ENCODE measurements at regions not wholly inside any gene's neighbourhood (a gene's known extent, or its start where the extent isn't known, plus 50 kb on each side); places are given as distances from the start of the nearest gene placed in this dataset.
"Not testable (repeated sequence)": the region's sequence is repeated elsewhere in the genome, so short reads cannot be mapped to it uniquely, and the experiment has no call there.

DNA sequence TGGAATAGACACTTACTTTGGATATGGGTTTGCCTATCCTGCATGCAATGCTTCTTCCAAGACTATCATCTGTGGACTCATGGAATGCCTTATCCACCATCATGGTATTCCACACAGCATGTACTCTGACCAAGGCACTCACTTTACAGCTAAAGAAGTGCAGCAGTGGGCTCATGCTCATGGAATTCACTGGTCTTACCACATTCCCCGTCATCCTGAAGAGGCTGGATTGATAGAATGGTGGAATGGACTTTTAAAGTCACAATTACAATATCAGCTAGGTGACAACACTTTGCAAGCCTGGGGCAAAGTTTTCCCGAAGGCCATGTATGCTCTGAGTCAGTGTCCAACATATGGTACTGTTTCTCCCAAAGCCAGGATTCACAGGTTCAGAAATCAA is 199.1 kb downstream of the GJA1 start:
- in situ Hi-C loops (cut with HindIII; ENCODE audit: low sequenced_read_pairs) = not testable (repeated sequence)

DNA sequence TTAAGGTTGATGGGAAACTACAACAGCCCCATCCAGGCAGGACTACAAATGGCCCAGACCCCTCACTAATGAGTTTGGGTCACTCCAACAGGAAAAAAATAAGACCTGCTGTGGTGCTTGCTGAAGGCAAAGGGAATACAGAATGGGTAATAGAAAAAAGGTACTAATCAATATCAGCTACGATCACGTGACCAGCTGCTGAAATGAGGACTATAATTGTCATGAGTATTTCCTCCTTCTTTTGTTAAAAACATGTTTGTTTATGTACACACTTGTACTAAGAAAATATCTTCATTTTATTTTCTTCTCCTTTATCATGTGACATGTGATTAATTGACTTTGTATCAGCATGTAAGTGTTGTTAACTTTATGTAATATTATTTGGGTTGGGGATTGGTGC is 199.9 kb downstream of the GJA1 start:
- in situ Hi-C loops (cut with HindIII; ENCODE audit: low sequenced_read_pairs) = no loop called here

- in situ Hi-C loops (cut with HindIII; ENCODE audit: low sequenced_read_pairs) = not testable (repeated sequence)
Measured at GRCh38 chr6:121636217-121636616, 200.8 kb downstream of the GJA1 start.

GRCh38 chr6:121639021-121639420 is 203.6 kb downstream of the GJA1 start:
- in situ Hi-C loops (cut with HindIII; ENCODE audit: low sequenced_read_pairs) = no loop called here

GRCh38 chr6:121641158-121641557 is 205.7 kb downstream of the GJA1 start:
- in situ Hi-C loops (cut with HindIII; ENCODE audit: low sequenced_read_pairs) = no loop called here

- in situ Hi-C loops (cut with HindIII; ENCODE audit: low sequenced_read_pairs) = no loop called here
Measured at GRCh38 chr6:121645100-121645745, 209.8 kb downstream of the GJA1 start.

DNA sequence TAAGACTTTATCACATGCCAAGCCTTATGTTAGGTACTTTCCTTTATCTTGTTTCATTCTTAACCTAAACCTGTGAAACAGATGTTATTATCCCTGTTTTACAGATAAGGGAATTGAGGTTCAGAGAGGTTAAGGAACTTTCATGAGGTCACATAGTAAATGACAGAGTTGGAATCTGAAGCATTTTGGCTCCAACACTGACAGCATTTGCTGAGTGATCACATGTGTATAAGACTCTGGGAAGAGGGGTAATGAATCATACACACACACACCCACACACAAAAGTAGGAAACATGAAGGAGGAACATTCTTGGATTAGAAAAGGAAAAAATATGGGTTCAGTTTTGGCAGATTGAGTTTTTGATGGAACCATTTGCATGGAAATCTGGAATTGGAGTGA is 212.5 kb downstream of the GJA1 start:
- in situ Hi-C loops (cut with HindIII; ENCODE audit: low sequenced_read_pairs) = no loop called here

- in situ Hi-C loops (cut with HindIII; ENCODE audit: low sequenced_read_pairs) = no loop called here
Measured at GRCh38 chr6:121649951-121650350, 214.5 kb downstream of the GJA1 start.

- in situ Hi-C loops (cut with HindIII; ENCODE audit: low sequenced_read_pairs) = no loop called here
Measured at GRCh38 chr6:121651420-121651819, 216.0 kb downstream of the GJA1 start.

DNA sequence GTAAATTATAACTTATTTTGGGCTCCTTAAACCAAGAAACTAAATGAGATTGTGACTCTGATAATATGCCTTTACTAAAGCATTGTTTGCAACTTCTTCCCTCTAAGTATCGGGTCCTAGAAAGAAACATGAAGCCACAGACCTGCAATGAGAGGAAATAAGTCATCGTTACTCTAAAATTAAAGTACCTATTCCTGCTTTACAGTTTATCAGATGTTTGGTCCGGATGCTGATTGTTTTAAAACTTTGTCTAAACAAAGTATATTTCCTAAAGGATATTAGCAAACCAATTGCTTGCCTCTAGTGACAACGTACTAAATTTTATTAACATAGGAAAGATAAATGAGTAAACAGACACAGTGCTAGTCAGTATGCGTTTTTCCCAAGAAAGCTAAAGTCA is 216.8 kb downstream of the GJA1 start:
- in situ Hi-C loops (cut with HindIII; ENCODE audit: low sequenced_read_pairs) = no loop called here

DNA sequence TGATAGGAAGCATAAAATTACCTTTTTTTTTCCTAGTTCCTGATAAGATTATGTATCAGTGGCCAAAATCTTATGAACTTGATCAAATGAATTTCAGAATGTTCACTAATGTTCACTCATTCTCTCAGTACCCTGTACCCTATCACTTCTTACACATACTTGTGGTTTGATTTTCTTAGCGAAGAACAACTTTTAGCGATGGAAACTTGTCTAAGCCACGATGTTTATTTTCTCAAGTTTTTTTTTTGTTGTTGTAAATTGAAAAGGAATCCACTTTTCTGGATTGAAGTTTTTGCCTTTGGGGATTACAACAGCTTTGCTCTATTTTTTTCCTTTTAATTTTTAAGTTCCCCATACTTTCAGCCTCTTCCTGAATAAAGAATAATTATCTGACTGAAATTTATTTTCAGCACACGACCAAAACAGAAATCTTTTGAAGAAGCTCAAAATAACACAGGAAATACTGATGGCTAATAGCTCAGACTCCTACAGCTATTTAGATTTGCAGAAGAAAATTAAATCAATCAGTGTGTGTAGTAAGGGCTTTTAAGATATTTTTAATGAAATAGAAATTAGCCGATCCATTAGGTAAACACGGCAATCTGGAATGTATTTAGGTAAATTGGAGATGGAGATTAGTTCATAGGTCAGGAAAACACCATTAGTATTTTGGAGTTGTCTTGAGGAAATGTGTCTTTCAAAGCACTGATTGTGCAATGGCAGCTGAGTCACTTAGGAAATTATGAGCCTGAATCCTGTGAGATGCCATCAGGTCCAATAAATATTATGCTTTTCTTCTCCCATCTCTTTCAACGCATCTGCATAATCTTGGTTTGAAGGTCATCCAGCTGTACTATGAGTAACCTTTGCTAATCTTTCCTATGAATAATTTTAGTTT is 217.5 kb downstream of the GJA1 start:
- in situ Hi-C loops (cut with HindIII; ENCODE audit: low sequenced_read_pairs) = no loop called here

DNA sequence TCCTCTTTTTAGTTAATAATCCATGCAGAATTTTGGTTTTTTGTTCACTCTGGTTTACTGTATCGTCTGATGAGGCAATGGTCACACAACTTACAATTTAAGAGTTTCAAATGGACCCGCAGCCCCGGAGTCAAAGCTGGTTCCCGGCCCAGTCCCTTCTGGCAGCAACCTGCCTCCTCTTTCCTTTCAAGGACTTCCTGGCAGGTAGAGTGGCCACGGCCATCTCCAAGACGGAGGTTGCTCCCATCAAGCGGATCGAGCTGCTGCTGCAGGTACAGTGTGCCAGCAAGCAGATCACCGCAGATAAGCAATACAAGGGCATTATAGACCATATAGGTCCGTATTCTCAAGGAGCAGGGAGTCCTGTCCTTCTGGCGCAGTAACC is 218.2 kb downstream of the GJA1 start:
- in situ Hi-C loops (cut with HindIII; ENCODE audit: low sequenced_read_pairs) = no loop called here

GRCh38 chr6:121657972-121658371 is 222.5 kb downstream of the GJA1 start:
- in situ Hi-C loops (cut with HindIII; ENCODE audit: low sequenced_read_pairs) = no loop called here

DNA sequence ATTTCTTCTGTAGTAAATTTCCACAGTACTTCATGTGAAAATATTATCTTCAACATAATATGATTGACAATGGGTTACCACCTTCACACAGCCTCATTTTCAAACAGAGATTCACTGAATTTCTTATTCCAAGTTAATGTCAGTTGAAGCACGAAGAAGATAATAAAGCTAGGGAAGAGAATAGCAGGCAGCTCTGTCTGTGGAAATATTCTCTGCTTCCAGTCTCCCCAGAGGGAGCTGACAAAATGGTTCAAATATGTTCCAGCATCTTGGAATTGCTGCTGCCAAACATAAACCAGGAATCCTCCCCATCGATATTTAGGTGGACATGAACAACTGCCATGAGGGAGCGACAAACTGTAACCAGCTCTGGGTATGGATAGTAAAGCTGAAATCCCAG is 224.8 kb downstream of the GJA1 start:
- in situ Hi-C loops (cut with HindIII; ENCODE audit: low sequenced_read_pairs) = no loop called here

- in situ Hi-C loops (cut with HindIII; ENCODE audit: low sequenced_read_pairs) = no loop called here
Measured at GRCh38 chr6:121663292-121663810, 227.9 kb downstream of the GJA1 start.

- in situ Hi-C loops (cut with HindIII; ENCODE audit: low sequenced_read_pairs) = no loop called here
Measured at GRCh38 chr6:121664158-121664557, 228.7 kb downstream of the GJA1 start.

DNA sequence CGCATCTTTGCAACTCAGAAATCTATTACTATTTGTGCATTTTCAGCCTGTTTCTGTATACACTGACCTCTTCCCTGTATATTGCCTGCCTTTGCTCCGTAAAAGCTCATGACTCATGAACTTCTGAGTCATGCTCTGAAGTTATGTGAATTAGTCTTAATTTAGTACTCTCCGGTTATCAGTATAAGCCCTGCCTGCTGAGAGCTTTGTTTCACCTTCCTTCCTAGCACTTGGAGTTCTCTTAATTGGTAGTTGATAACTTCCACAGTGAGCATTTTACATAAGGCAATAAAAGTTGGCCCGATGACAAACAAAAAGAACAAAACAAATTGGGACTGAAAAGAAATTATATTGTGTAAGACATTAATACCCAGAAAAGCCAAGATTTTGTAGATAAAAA is 231.4 kb downstream of the GJA1 start:
- in situ Hi-C loops (cut with HindIII; ENCODE audit: low sequenced_read_pairs) = no loop called here

GRCh38 chr6:121668259-121668658 is 232.8 kb downstream of the GJA1 start:
- in situ Hi-C loops (cut with HindIII; ENCODE audit: low sequenced_read_pairs) = no loop called here

- in situ Hi-C loops (cut with HindIII; ENCODE audit: low sequenced_read_pairs) = no loop called here
Measured at GRCh38 chr6:121670511-121670910, 235.1 kb downstream of the GJA1 start.

GRCh38 chr6:121677571-121677970 is 242.1 kb downstream of the GJA1 start:
- in situ Hi-C loops (cut with HindIII; ENCODE audit: low sequenced_read_pairs) = no loop called here

DNA sequence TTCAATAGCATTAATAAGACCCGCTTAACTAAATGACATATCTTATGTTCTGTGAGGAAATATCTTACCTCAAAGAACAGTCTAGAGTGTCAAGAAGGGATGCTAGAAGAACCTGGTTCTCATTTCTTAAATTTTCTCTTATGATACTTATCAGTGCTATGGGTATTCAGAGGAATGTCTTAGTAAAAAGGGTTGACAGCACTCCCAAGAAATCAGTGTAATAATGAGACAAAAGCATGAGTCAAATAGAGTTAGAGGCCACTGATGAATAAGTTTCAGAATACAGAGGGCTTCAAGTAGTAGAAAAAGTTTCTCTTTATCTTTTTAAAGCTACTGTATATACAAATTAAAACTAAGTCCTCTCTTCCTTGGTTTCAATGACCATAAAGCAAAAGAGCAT is 242.8 kb downstream of the GJA1 start:
- in situ Hi-C loops (cut with HindIII; ENCODE audit: low sequenced_read_pairs) = no loop called here

- in situ Hi-C loops (cut with HindIII; ENCODE audit: low sequenced_read_pairs) = no loop called here
Measured at GRCh38 chr6:121680058-121680457, 244.6 kb downstream of the GJA1 start.

Data from DLD1 (cell line).